ENCODE measurements at regions not wholly inside any gene's neighbourhood (a gene's known extent, or its start where the extent isn't known, plus 50 kb on each side); places are given as distances from the start of the nearest gene placed in this dataset.
A peak's percentile ranks its signal among the peaks of the same experiment; 100 is the strongest.

GRCh38 chr10:10313149-10313835 lies 704.4 kb upstream of the CELF2 start:
- Histone ChIP-seq H3K9me3 (ENCODE audit: control insufficient read depth in 2 of 2, insufficient read depth in 1 of 2, low read length in 1 of 2) (no peaks in the 10 kb centered on the region), H3K4me3 (ENCODE audit: low read length in 2 of 2) (no peak overlapping the region), H3K4me1 (ENCODE audit: control insufficient read depth in 2 of 2, insufficient read depth in 2 of 2, low read length in 2 of 2) (no peaks in the 10 kb centered on the region), H3K27ac (ENCODE audit: low read depth in 1 of 2, low read length in 1 of 2) (no peak overlapping the region), H3K27me3 (ENCODE audit: control insufficient read depth in 2 of 2, insufficient read depth in 1 of 2, low read length in 1 of 2) (no peaks in the 10 kb centered on the region), H3K36me3 (ENCODE audit: control insufficient read depth in 2 of 2, insufficient read depth in 2 of 2, low read length in 1 of 2) (no peaks in the 10 kb centered on the region)
- DNase-seq (ENCODE audit: low read depth in 6 of 9, low spot score in 9 of 9) = no peak
- 80% methylated on average over 3 of the region's 3 CpGs for WGBS

GRCh38 chr10:10314626-10315025 lies 703.0 kb upstream of the CELF2 start:
- no peak overlapping the region for H3K4me3 ChIP-seq (ENCODE audit: low read length in 2 of 2)
- no peaks in the 10 kb centered on the region for H3K36me3 ChIP-seq (ENCODE audit: control insufficient read depth in 2 of 2, insufficient read depth in 2 of 2, low read length in 1 of 2)
- WGBS = 95% methylated on average over 2 of the region's 2 CpGs
- no peaks in the 10 kb centered on the region for H3K27me3 ChIP-seq (ENCODE audit: control insufficient read depth in 2 of 2, insufficient read depth in 1 of 2, low read length in 1 of 2)
- no peak for DNase-seq (ENCODE audit: low read depth in 6 of 9, low spot score in 9 of 9)
- no peaks in the 10 kb centered on the region for H3K9me3 ChIP-seq (ENCODE audit: control insufficient read depth in 2 of 2, insufficient read depth in 1 of 2, low read length in 1 of 2)
- H3K4me1 ChIP-seq (ENCODE audit: control insufficient read depth in 2 of 2, insufficient read depth in 2 of 2, low read length in 2 of 2) = no peaks in the 10 kb centered on the region
- H3K27ac ChIP-seq (ENCODE audit: low read depth in 1 of 2, low read length in 1 of 2) = no peak overlapping the region

GRCh38 chr10:10315989-10316388 lies 701.7 kb upstream of the CELF2 start:
- Histone ChIP-seq H3K27me3 (ENCODE audit: control insufficient read depth in 2 of 2, insufficient read depth in 1 of 2, low read length in 1 of 2) (no peaks in the 10 kb centered on the region), H3K27ac (ENCODE audit: low read depth in 1 of 2, low read length in 1 of 2) (no peak overlapping the region), H3K36me3 (ENCODE audit: control insufficient read depth in 2 of 2, insufficient read depth in 2 of 2, low read length in 1 of 2) (no peaks in the 10 kb centered on the region), H3K9me3 (ENCODE audit: control insufficient read depth in 2 of 2, insufficient read depth in 1 of 2, low read length in 1 of 2) (no peaks in the 10 kb centered on the region), H3K4me1 (ENCODE audit: control insufficient read depth in 2 of 2, insufficient read depth in 2 of 2, low read length in 2 of 2) (no peaks in the 10 kb centered on the region), H3K4me3 (ENCODE audit: low read length in 2 of 2) (no peak overlapping the region)
- no peak for DNase-seq (ENCODE audit: low read depth in 6 of 9, low spot score in 9 of 9)
- WGBS = 90% methylated on average over 1 of the region's 1 CpG

- 96% methylated on average over 1 of the region's 1 CpG for WGBS
- H3K27me3 ChIP-seq (ENCODE audit: control insufficient read depth in 2 of 2, insufficient read depth in 1 of 2, low read length in 1 of 2) = no peaks in the 10 kb centered on the region
- H3K27ac ChIP-seq (ENCODE audit: low read depth in 1 of 2, low read length in 1 of 2) = no peak overlapping the region
Observed at GRCh38 chr10:10317151-10317550, 700.5 kb upstream of the CELF2 start.

GRCh38 chr10:10318856-10319255 lies 698.8 kb upstream of the CELF2 start:
- H3K27me3 ChIP-seq (ENCODE audit: control insufficient read depth in 2 of 2, insufficient read depth in 1 of 2, low read length in 1 of 2) = no peaks in the 10 kb centered on the region
- no peaks in the 10 kb centered on the region for H3K4me1 ChIP-seq (ENCODE audit: control insufficient read depth in 2 of 2, insufficient read depth in 2 of 2, low read length in 2 of 2)
- no peak overlapping the region for H3K4me3 ChIP-seq (ENCODE audit: low read length in 2 of 2)
- no peaks in the 10 kb centered on the region for H3K36me3 ChIP-seq (ENCODE audit: control insufficient read depth in 2 of 2, insufficient read depth in 2 of 2, low read length in 1 of 2)
- H3K9me3 ChIP-seq (ENCODE audit: control insufficient read depth in 2 of 2, insufficient read depth in 1 of 2, low read length in 1 of 2) = no peaks in the 10 kb centered on the region
- DNase-seq (ENCODE audit: low read depth in 6 of 9, low spot score in 9 of 9) = no peak
- WGBS = 75% methylated on average over 1 of the region's 1 CpG
- H3K27ac ChIP-seq (ENCODE audit: low read depth in 1 of 2, low read length in 1 of 2) = no peak overlapping the region

More at GRCh38 chr10:10317151-10317550, 700.5 kb upstream of the CELF2 start:
- H3K9me3 ChIP-seq (ENCODE audit: control insufficient read depth in 2 of 2, insufficient read depth in 1 of 2, low read length in 1 of 2) = no peaks in the 10 kb centered on the region
- DNase-seq (ENCODE audit: low read depth in 6 of 9, low spot score in 9 of 9) = no peak
- no peak overlapping the region for H3K4me3 ChIP-seq (ENCODE audit: low read length in 2 of 2)
- no peaks in the 10 kb centered on the region for H3K4me1 ChIP-seq (ENCODE audit: control insufficient read depth in 2 of 2, insufficient read depth in 2 of 2, low read length in 2 of 2)
- H3K36me3 ChIP-seq (ENCODE audit: control insufficient read depth in 2 of 2, insufficient read depth in 2 of 2, low read length in 1 of 2) = no peaks in the 10 kb centered on the region

- H3K27ac ChIP-seq (ENCODE audit: low read depth in 1 of 2, low read length in 1 of 2) = no peak overlapping the region
- no peaks in the 10 kb centered on the region for H3K27me3 ChIP-seq (ENCODE audit: control insufficient read depth in 2 of 2, insufficient read depth in 1 of 2, low read length in 1 of 2)
- peak in 1 of 9 donors; percentile 2 for DNase-seq (ENCODE audit: low read depth in 6 of 9, low spot score in 9 of 9)
- no peaks in the 10 kb centered on the region for H3K4me1 ChIP-seq (ENCODE audit: control insufficient read depth in 2 of 2, insufficient read depth in 2 of 2, low read length in 2 of 2)
- H3K36me3 ChIP-seq (ENCODE audit: control insufficient read depth in 2 of 2, insufficient read depth in 2 of 2, low read length in 1 of 2) = no peaks in the 10 kb centered on the region
- WGBS = 87% methylated on average over 3 of the region's 3 CpGs
- H3K4me3 ChIP-seq (ENCODE audit: low read length in 2 of 2) = no peak overlapping the region
- H3K9me3 ChIP-seq (ENCODE audit: control insufficient read depth in 2 of 2, insufficient read depth in 1 of 2, low read length in 1 of 2) = no peaks in the 10 kb centered on the region
Observed at GRCh38 chr10:10320956-10321355, 696.7 kb upstream of the CELF2 start.

- no peak overlapping the region for H3K27ac ChIP-seq (ENCODE audit: low read depth in 1 of 2, low read length in 1 of 2)
- no peaks in the 10 kb centered on the region for H3K9me3 ChIP-seq (ENCODE audit: control insufficient read depth in 2 of 2, insufficient read depth in 1 of 2, low read length in 1 of 2)
- no peaks in the 10 kb centered on the region for H3K27me3 ChIP-seq (ENCODE audit: control insufficient read depth in 2 of 2, insufficient read depth in 1 of 2, low read length in 1 of 2)
- WGBS = 80% methylated on average over 4 of the region's 4 CpGs
- H3K36me3 ChIP-seq (ENCODE audit: control insufficient read depth in 2 of 2, insufficient read depth in 2 of 2, low read length in 1 of 2) = no peaks in the 10 kb centered on the region
- no peak for DNase-seq (ENCODE audit: low read depth in 6 of 9, low spot score in 9 of 9)
- no peak overlapping the region for H3K4me3 ChIP-seq (ENCODE audit: low read length in 2 of 2)
- H3K4me1 ChIP-seq (ENCODE audit: control insufficient read depth in 2 of 2, insufficient read depth in 2 of 2, low read length in 2 of 2) = no peaks in the 10 kb centered on the region
Observed at GRCh38 chr10:10326116-10326515, 691.6 kb upstream of the CELF2 start.

- DNase-seq (ENCODE audit: low read depth in 6 of 9, low spot score in 9 of 9) = no peak
- 97% methylated on average over 4 of the region's 4 CpGs for WGBS
- no peak overlapping the region for H3K4me3 ChIP-seq (ENCODE audit: low read length in 2 of 2)
- H3K36me3 ChIP-seq (ENCODE audit: control insufficient read depth in 2 of 2, insufficient read depth in 2 of 2, low read length in 1 of 2) = no peaks in the 10 kb centered on the region
- no peaks in the 10 kb centered on the region for H3K4me1 ChIP-seq (ENCODE audit: control insufficient read depth in 2 of 2, insufficient read depth in 2 of 2, low read length in 2 of 2)
- H3K27me3 ChIP-seq (ENCODE audit: control insufficient read depth in 2 of 2, insufficient read depth in 1 of 2, low read length in 1 of 2) = no peaks in the 10 kb centered on the region
- H3K9me3 ChIP-seq (ENCODE audit: control insufficient read depth in 2 of 2, insufficient read depth in 1 of 2, low read length in 1 of 2) = no peaks in the 10 kb centered on the region
- H3K27ac ChIP-seq (ENCODE audit: low read depth in 1 of 2, low read length in 1 of 2) = no peak overlapping the region
Observed at GRCh38 chr10:10327934-10328333, 689.7 kb upstream of the CELF2 start.

- Histone ChIP-seq H3K27ac (ENCODE audit: low read depth in 1 of 2, low read length in 1 of 2) (no peak overlapping the region), H3K36me3 (ENCODE audit: control insufficient read depth in 2 of 2, insufficient read depth in 2 of 2, low read length in 1 of 2) (no peaks in the 10 kb centered on the region), H3K9me3 (ENCODE audit: control insufficient read depth in 2 of 2, insufficient read depth in 1 of 2, low read length in 1 of 2) (no peaks in the 10 kb centered on the region), H3K4me3 (ENCODE audit: low read length in 2 of 2) (no peak overlapping the region), H3K27me3 (ENCODE audit: control insufficient read depth in 2 of 2, insufficient read depth in 1 of 2, low read length in 1 of 2) (no peaks in the 10 kb centered on the region), H3K4me1 (ENCODE audit: control insufficient read depth in 2 of 2, insufficient read depth in 2 of 2, low read length in 2 of 2) (no peaks in the 10 kb centered on the region)
- whole genome bisulfite sequencing = 85% methylated on average over 5 of the region's 5 CpGs
- no peak for DNase-seq (ENCODE audit: low read depth in 6 of 9, low spot score in 9 of 9)
Observed at GRCh38 chr10:10330418-10330817, 687.3 kb upstream of the CELF2 start.
